C4-2B (cell line): ENCODE measurements at regions not wholly inside any gene's neighbourhood (a gene's known extent, or its start where the extent isn't known, plus 50 kb on each side); places are given as distances from the start of the nearest gene placed in this dataset.

Experiments
- H3K27ac ChIP-seq: fragments of 450-650 bp; 2 replicates; pipeline ENCODE4 v1.5.1; 2017
- CTCF ChIP-seq: fragments of 450-650 bp; conservative IDR thresholded peaks from 2 replicates; pipeline ENCODE4 v1.5.1; 2017; ENCODE audit warnings: mild to moderate bottlenecking
- ZFX ChIP-seq: fragments of 450-650 bp; IDR thresholded peaks from 2 replicates; pipeline ENCODE4 v1.6.1; 2017

- H3K27ac ChIP-seq = no peak overlapping the region
- TF ChIP-seq CTCF = no peak
- no peak for TF ChIP-seq ZFX
Observed at GRCh38 chr3:181081930-181082329, 92.4 kb upstream of the DNAJC19 start.

- no peak for TF ChIP-seq CTCF
- no peak for TF ChIP-seq ZFX
- H3K27ac ChIP-seq = no peak overlapping the region
Observed at GRCh38 chr3:181076558-181076957, 87.0 kb upstream of the DNAJC19 start.

GRCh38 chr3:181075098-181075497 is 85.6 kb upstream of the DNAJC19 start:
- no peak for TF ChIP-seq CTCF
- TF ChIP-seq ZFX = no peak
- H3K27ac ChIP-seq = no peak overlapping the region

GRCh38 chr3:181066143-181067087 is 76.9 kb upstream of the DNAJC19 start:
- TF ChIP-seq ZFX (no peak), CTCF (no peak)
- no peak overlapping the region for H3K27ac ChIP-seq

- H3K27ac ChIP-seq = no peak overlapping the region
Observed at GRCh38 chr3:181056136-181056732, 66.7 kb upstream of the DNAJC19 start.

GRCh38 chr3:181054538-181054937 is 65.0 kb upstream of the DNAJC19 start:
- TF ChIP-seq ZFX (no peak), CTCF (no peak)

More at GRCh38 chr3:181056136-181056732, 66.7 kb upstream of the DNAJC19 start:
- TF ChIP-seq CTCF (no peak), ZFX (no peak)

GRCh38 chr3:181052256-181052655 is 62.7 kb upstream of the DNAJC19 start:
- TF ChIP-seq ZFX (no peak), CTCF (no peak)
- H3K27ac ChIP-seq = no peak overlapping the region

More at GRCh38 chr3:181054538-181054937, 65.0 kb upstream of the DNAJC19 start:
- H3K27ac ChIP-seq = no peak overlapping the region
